IPS DF 19.7 (cell line): ENCODE measurements at regions not wholly inside any gene's neighbourhood (a gene's known extent, or its start where the extent isn't known, plus 50 kb on each side); places are given as distances from the start of the nearest gene placed in this dataset.

Source experiments
- DNase-seq: peaks from one replicate; pipeline ENCODE4 v3.0.0-alpha.2; 2013; ENCODE audit warnings: low read depth, low spot score

- DNase-seq: no peak
Measured at GRCh38 chr7:95718577-95719410, 53.6 kb upstream of the DYNC1I1 start.

GRCh38 chr7:95716357-95717122, 55.8 kb upstream of the DYNC1I1 start:
- no peak for DNase-seq

DNA sequence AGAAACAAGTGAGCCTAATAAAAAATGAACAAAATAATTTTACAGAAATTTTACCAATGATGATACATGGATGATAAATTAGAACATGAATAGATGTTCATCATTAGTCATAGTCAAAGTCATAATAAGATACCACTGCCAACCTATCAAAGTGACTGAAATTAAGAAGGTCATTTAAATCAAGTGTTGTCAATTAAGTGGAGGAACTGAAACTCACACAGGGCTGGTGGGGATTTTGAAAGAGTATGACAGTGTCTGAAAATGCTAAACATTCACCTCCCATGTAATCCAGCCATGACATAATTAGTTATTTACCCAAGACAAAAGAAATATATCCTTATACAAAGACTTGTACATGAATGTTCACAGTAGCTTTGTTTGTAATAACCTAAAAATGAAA, 57.1 kb upstream of the DYNC1I1 start:
- DNase-seq: no peak

DNA sequence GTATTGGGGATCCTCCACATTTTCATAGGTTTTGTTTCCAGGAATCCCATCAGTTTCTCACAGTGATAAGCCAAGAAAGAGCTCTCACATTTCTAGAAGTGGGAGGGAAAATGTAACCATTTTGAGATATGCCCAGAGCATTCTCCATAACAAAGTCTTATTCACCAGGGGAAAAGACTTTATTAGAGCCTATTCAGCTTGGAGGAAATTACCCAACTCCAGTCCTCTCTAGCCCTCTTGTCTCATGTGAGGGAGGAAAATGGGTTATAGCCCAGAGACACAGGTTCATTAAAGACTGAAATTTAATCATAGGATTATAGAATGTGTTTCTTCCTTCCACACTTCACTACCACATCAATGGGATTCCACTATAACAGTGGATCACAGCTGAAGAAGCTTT, 61.6 kb upstream of the DYNC1I1 start:
- DNase-seq: no peak

DNA sequence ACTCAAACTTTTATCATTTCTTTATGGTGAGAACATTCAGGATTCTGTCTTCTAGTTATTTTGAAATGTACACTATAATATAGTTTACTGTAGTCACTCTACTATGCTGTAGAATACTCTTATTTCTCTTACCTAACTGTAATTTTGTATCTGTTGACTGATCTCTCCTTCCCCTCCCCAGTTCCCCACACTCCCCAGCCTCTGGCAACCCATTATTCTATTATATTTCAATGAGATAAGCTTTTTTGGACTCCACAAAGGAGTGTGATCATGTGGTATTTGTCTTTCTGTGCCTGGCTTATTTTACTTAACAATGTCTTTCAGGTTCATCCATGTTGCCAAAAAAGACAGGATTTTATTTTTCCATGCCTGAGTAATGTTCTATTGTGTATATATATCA, 71.4 kb upstream of the DYNC1I1 start:
- DNase-seq: no peak

DNA sequence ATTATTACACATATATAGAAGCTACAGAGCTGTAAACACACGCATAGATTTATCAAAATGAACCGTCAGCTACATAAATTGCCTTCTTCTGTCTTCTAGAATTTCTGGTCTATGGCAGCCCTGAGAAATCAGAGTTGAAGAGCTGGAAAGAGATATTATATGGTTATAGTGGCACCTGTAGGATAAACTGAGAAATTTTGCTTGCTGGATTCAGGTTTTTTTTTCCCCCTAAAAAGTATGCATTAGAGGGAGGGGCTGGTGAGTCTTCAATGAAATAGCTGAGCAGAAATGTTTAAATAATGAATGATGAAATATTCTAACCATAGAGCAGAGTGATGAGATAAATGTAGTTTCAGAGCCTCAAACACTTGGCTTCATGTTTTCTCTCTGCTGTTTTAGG, 78.0 kb upstream of the DYNC1I1 start:
- no peak for DNase-seq

GRCh38 chr7:95693551-95694333, 78.6 kb upstream of the DYNC1I1 start:
- no peak for DNase-seq

- DNase-seq: no peak
Measured at GRCh38 chr7:95691464-95691863, 80.9 kb upstream of the DYNC1I1 start.

DNA sequence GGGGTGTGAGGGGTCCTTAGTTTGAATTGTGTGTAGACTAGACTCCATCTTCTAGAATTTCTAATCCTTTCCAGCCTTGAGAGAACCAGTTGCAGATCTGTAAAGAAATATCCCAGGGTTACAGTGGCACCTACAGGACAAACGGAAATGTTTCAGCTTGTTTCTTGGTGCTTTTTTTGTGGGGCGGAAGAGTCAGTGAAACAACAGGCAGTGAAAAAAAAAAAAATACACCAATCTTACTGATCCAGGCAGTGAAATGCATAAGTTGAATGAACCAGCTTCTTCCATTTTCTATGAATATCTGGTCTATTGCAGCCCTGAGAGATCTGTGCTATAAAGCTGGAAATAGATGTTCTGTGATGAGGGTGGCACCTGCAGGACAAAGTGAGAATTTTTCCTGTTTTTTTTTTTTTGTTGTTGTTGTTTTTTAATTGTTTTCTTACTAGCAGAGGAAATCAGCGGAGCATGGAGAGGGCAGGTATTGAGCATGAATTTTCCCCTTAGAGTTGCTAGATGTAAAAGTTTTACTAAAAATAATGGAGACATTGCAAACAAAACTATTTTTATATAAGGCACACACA, 81.9 kb upstream of the DYNC1I1 start:
- peak; percentile 12 for DNase-seq

DNA sequence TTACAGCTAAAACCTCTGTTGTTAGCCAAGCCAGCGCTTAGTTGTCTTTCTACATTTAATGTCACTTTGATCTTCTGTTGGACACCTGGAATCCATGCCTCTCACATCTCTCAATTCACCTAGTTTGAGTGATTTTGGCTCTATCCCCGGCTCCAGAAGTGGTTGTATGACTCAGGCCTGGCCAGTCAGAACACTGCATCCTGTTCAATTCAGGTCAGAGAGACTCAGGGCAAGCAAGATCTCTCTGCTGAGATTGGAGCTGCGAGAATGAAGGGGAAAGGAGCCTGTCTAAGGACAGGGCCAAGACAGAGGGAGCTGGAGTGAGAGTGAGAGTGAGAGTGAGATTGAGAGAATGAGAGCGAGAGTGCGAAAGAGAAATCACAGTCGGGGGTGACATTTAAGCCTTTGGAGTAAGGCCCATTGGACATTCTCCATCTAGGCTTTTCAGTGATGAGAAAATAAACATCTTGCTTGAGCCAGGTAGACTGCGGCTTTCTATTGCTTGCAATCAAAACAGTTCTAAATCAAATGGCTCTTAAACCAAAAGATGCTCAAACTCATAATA, 83.3 kb upstream of the DYNC1I1 start:
- no peak for DNase-seq

DNA sequence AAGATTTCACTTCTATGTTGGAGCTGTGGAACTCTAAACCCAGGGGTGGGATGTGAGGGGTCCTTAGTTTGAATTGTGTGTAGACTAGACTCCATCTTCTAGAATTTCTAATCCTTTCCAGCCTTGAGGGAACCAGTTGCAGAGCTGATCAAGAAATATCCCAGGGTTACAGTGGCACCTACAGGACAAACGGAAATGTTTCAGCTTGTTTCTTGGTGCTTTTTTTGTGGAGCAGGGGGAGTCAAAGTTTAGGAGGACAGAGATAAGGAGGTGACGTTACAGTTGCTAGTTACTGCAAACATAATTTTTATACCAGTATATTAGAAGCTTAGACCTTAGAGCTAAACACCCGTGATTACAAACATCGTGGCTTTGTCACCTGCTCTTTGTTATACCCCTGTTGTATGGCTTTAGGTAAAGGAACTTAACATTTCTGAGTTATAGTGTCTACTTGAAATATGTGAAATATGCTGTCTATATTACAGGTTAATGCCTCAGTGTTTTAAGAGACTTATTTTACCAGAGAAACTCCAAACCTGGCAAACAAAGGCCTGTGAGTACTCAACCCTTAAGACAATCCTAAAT, 84.5 kb upstream of the DYNC1I1 start:
- DNase-seq: no peak

GRCh38 chr7:95686109-95686508, 86.2 kb upstream of the DYNC1I1 start:
- no peak for DNase-seq

GRCh38 chr7:95684505-95684904, 87.8 kb upstream of the DYNC1I1 start:
- DNase-seq: no peak

DNA sequence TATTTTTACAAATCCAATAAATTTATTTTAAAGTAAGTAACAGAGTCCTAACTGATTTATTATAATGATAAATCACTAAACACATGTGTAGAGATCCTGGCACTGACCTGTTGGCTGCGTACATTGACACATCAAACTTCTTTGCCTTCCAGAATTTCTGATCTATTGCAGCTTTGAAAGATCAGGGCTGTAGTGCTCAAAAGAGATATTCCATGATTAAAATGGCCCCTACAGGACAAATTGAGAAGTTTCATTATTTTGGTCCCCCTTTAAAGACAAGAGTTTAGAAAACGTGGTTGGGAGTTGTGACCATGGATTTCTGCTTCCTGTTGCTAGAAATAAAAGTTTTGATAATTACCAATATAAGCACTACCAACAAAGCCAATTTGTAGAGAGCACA, 87.7 kb upstream of the PDK4 start:
- no peak for DNase-seq

- DNase-seq: no peak
Measured at GRCh38 chr7:95682913-95683312, 86.6 kb upstream of the PDK4 start.

DNA sequence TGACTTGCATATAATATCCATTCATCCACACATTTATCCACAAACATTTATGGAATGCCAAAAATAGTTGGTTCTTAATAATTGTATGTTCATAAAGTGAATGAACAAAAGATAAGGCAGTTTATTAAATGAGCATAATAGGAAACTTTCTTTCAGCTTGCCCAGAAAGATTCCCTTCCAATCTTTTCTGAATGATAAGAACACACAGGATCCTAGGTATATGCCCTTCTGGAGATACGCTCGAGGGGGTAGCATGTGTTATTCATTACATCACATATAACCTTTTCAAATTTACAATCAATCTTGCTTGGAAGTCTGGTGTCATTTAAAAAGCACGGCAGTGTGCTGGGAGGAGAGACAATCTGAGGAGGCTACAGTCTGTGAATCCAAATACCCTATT, 80.4 kb upstream of the PDK4 start:
- no peak for DNase-seq

DNA sequence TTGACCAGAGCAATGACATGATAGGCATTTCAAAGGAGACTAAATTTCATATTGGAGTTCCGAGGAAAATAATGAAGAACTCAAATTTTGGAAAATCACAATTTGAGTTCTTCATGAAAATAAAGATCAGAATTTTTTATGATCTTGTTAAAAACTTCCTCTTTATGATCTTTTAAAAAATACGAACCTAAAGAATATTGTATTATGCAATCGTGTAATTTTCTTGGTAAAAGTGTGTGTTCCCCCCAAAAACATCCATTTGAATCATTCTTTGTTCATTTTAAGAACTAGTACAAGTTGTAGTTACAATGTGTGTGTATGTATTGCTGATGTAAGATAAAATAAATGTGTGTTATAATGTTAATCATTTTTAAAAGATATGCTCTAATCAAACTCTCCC, 79.3 kb upstream of the PDK4 start:
- no peak for DNase-seq

DNA sequence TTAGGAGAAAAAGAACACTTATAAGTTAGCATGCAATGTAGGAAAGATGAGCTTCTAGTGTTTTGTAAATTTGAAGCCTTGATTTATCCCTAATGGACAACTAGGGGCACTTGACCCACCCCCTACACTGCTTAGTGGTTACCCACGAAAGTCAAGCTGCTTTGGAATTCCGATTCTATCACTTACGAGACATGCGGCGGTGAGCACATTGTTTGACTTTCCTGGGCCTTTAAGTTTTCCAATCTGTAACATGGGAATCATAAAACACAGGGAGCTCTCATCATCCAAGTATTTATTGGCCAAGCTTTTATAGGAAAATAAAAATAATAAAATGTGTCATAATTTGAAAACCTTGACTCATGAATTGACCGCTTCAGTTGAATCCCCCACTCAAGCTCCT, 78.7 kb upstream of the PDK4 start:
- no peak for DNase-seq

DNA sequence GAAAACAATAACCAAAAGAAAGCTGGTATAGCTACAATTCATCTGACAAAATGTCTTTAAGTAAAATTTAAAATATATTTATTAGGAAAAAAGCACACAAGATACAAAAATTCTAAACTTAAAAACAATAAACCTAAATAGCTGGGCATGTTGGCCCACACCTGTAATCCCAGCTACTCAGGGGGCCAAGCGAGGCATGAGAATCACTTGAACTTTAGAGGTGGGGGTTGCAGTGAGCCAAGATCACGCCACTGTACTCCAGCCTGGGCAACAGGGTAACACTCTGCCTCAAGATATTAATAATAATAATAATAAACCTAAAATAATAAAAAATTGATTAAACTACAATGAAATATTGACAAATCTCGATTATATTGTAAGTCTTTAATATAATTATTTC, 77.8 kb upstream of the PDK4 start:
- no peak for DNase-seq

DNA sequence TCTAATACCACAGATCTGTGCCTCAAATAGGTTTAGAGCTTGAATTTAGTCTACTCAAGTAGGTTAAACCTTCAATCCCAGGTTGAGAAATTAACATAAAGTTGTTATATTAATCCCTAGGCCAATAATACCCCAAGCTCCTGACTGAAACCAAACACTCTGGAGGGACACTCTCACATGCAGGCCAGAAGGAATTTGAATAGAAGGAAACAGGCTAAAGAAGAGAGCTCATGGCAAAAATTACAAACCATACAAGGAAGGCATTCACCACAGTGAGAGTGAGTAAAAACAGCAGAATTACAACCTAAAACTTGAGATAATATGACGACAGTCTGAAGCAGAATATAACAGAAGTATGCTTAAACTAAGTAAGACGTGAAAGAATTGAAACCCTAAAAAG, 76.1 kb upstream of the PDK4 start:
- no peak for DNase-seq

GRCh38 chr7:95669513-95669912, 73.2 kb upstream of the PDK4 start:
- no peak for DNase-seq
